ELF-1 (cell line): ENCODE measurements at regions not wholly inside any gene's neighbourhood (a gene's known extent, or its start where the extent isn't known, plus 50 kb on each side); places are given as distances from the start of the nearest gene placed in this dataset.

Experiments
- DNase-seq: peaks from one replicate; pipeline ENCODE4 v3.0.0-alpha.2; 2016; ENCODE audit warnings: low read depth, low spot score

DNA sequence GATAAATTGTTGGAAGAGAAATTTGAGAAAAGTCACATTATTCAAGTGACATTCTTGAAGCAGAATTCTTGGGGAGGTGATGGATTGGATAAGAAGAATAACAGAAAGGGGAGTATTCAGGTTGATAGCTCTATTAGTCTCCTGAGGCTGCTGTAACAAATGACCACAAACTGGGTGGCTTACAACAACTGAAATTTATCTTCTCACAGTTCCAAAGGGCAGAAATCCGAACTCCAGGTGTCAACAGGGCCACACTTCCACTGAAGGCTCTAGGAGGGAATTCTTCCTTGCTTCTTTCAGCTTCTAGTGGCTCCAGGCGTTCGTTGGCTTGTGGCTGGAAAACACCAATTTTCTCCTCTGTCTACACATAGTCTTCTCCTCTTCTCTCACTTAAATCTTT lies 99.8 kb downstream of the TES start:
- DNase-seq, result no peak

DNA sequence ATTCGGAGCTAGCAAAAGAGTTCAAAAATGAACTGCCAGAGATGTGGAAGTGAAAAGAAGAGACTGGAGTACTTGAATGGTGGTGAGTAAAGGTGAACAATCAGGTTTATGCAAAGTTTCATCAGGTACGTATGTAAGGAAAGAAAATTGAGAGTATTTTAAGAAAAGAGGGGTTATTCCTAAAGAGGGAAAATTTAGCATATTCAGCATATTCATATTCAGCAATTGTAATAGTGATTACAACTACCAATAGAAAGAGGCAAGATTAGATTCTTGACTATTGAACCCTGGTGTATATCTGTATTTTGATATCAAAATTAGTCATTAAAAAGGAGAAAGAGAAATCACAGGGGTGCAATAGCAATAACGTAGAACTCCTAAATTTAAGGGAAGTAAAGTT lies 100.9 kb downstream of the TES start:
- DNase-seq, result no peak

DNA sequence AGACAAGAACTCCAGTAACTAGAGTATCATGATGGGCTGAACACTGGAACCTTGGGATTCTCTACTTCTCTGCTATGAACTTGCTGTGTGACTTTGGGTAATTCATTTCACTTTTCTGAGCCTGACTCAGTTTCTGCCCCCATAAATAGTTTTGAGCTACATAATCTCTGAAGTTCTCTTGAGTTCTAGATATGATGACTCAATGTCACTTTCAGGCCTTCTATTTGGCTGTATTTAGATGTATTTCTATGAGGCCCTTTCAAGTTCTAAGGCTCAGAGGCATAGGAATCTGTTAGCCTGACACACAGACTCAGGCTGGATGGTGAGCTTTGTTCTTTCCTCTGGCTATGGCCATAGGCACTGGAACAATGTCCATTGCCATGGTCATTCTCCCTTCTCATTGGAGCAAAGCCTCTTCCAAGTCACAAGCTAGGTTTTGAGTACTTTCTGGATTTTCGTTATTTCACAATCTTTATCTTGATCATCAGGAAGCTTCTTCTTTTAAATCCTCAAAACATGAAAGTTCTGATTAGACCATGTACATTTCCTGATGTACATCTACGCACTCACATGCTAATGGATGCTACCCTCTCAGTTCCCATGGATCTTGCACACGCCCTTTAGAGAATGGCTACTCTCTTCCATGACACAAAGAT lies 101.6 kb downstream of the TES start:
- no peak for DNase-seq

GRCh38 chr7:116315293-116315692 lies 105.0 kb downstream of the TES start:
- DNase-seq, result no peak

DNA sequence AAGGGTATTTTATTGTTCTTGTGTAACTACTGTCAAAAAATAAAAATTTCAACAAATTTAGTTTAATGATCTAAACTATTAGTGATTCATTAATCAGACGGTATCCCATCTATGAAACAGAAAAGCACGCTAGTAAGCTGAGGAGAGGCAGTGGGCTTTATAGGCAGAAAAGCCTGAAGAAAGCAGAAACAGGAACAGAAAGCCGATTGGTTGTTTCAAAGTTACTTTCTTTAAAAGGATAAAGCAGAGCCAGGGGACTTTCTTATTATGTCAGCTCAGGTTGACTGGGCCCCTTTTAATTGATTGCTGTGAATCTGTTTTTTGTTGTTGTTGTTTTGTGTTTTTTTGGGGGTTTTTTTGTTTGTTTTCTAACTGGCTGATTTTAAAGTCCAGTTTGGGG lies 105.5 kb downstream of the TES start:
- no peak for DNase-seq

DNA sequence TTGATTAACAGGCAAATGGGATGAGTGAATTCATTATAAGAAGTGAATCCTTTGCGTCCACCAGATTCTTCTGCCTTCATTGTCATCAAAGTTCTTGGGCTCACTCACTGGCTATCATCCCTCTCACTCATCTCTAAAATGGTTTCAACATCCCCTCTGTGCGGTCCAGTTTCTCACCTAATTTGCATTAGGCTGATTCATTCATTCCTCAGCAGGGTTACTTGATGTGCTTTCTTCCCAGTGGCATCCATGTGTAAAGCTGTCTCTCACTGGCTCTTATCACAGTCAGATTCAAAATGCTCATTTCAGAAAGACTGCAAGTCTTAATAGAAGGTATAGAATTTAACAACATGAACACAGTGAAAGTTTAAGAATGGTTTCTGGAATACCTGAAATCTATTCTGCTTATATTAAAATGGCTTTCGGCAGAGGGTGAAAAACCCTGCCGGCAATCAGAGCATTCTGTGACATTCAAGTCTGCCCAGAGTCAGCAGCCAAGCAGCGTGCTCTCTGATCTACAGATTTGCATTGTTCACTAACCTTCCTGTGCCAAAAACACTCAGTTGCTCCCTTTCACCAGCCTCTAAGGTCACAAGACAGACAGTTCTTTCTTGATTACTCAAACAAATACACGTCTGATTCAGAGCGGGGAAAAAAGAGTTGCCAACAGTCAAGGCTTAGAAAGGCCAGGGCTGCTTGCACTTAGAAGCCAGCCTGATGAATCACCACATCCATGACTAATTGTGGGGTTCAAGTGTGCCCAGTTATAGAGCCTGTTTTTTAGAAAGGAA lies 106.7 kb downstream of the TES start:
- DNase-seq, result peak; percentile 25

GRCh38 chr7:116317907-116318306 lies 107.6 kb downstream of the TES start:
- DNase-seq, result no peak

DNA sequence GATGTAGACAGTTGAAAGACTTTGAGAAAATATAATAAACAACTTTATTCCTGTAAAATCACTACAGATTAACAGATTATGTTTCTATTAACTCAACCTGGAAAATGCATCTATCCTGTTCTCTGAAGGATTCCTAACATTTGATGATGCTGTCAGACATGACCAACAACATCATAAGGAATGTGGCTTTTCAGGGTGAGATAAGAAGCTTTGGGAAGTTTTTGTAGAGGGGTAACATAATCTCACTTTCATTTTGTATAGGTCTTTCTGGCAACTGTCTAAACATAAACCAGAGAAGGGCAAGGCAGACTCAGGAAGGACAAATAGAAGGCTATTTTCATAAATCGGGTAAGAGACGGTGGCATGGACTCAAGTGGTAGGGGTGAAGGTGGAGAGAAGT lies 112.2 kb downstream of the TES start:
- no peak for DNase-seq

GRCh38 chr7:116324582-116324981 lies 114.2 kb downstream of the TES start:
- no peak for DNase-seq

GRCh38 chr7:116325517-116325916 lies 115.2 kb downstream of the TES start:
- no peak for DNase-seq

GRCh38 chr7:116327135-116327534 lies 116.8 kb downstream of the TES start:
- no peak for DNase-seq

GRCh38 chr7:116327752-116328151 lies 117.4 kb downstream of the TES start:
- DNase-seq, result no peak

DNA sequence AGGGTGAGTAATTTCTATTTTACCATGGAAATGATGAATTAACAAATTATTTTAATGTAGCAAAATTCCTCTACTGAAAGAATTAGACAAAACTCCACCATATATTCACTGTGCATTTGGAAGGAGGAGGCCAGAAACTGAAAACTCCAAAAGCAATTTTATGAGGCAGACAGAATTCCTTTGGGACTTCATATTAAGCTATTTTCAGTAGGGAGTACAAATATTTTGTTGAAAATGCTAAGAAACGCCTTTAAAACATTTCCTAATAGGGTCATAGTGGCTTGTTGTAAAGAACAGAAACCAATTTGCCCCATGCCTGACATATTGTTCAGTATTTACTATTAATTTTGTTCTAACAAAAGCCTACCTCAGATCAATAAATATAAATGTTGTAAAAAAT lies 117.8 kb downstream of the TES start:
- DNase-seq, result no peak

DNA sequence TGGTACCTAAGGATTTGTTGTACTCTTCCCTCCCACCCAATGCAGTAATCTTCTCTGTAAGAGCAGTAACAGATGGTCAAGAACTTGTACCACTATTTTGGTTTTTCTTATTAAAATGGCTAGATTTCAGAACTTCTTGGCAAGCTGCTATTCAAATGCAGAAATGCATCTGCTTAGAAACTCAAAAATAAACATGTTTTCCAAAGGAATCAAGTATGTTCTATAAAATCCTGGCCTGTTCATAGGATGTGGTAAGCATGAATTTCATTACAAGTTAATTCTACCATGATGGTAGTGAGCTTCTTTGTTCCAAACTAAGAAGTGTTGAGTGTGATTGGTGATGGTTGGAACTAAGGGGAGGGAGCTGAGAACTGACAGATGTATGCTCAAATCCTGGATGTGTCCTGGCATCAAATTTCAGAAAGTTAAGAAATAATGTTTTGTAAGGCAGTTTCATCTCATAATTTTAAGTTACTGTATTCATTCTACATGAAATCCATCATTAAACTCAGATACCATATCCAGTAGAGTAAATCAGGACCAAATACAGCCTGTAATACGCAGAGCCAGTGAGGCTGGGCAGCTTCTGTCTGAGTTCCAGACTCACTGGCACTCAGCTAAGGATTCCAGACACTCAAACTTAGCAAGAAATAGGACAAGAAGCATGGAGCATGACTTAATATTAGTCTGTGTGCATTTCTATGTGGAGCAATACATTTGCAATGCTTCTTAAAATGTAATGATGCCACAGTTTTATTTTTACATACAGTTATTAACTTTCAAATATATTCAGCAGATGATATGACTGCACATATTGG lies 119.6 kb downstream of the TES start:
- no peak for DNase-seq

DNA sequence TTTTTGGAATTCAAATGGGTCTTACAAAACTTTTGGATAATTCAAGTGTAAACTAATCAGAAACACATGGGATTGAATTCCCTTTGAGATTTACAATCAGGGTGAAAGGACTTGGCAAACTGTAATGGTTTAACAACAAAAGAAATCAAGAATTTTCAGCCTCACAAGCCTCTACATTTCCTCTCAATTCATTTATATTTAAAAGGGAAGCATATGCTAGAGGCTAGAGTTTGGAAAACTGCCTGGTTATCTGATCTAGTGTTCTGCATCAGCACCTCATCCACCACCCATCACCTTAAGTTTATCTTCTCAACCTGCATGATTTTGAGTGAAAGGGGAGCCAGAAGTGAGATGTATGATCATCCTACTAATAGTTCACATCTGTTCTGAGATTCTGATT lies 120.7 kb downstream of the TES start:
- DNase-seq, result no peak

- no peak for DNase-seq
These were observed 122.4 kb downstream of the TES start for GRCh38 chr7:116332766-116333165.

- no peak for DNase-seq
These were observed 124.2 kb downstream of the TES start for GRCh38 chr7:116334555-116334954.

GRCh38 chr7:116337018-116337417 lies 126.7 kb downstream of the TES start:
- DNase-seq, result no peak

DNA sequence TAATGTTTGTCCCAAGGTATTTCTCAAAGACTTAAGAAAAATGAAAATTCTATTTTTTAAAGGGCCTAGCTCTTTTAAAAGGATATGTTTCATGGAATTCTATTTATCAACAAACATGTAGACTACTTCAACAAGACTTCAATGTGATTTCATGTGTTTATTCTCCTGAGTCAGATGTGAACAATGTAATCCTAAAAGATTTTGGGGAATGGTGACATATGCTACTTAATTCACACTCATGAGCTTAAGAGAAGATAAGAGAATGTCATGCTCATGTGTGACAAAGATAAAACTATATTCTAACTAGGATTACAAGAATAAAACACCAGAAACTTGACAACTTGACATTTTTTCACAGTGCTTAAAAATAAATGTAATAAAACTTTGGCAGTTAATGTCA lies 127.5 kb downstream of the TES start:
- DNase-seq, result no peak

- DNase-seq, result no peak
These were observed 129.2 kb downstream of the TES start for GRCh38 chr7:116339564-116339963.

- DNase-seq, result no peak
These were observed 130.0 kb downstream of the TES start for GRCh38 chr7:116340201-116340847.
